Fibroblast of villous mesenchyme (primary cell): ENCODE measurements at regions not wholly inside any gene's neighbourhood (a gene's known extent, or its start where the extent isn't known, plus 50 kb on each side); places are given as distances from the start of the nearest gene placed in this dataset.

Source experiments
- DNase-seq: peaks from one replicate; pipeline ENCODE4 v3.0.0-alpha.2; 2010; ENCODE audit warnings: low read depth
- H3K4me3 ChIP-seq: 2 replicates; pipeline ENCODE4 v1.5.1; 2011; ENCODE audit warnings: low read depth, mild to moderate bottlenecking, low read length
- TF ChIP-seq, protein P1 (sequence below): IDR thresholded peaks from 2 replicates; pipeline ENCODE4 v1.5.1; 2012; ENCODE audit warnings: low read depth, mild to moderate bottlenecking, low read length; ENCODE audit not compliant: insufficient read depth

DNA sequence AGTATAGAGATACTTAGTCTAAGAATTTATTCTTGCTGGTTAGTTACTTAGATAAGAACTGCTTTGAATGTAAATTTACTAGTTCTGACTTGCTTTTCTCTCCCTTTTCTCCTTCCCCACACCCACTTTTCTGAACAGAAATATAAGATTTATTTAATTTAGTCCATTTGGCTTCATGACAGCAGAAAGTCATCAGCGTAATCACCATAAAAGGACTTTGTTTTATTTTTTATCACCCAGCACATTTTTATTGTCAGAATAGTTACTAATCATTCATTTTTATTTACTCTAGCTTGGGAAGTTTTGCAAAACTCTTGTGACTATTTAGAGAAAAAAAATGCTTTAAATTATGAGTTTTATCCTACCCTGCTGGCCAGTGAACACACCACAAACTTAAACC, 197.2 kb downstream of the CHRM3 start:
- no peak for DNase-seq
- TF ChIP-seq, protein P1, sequence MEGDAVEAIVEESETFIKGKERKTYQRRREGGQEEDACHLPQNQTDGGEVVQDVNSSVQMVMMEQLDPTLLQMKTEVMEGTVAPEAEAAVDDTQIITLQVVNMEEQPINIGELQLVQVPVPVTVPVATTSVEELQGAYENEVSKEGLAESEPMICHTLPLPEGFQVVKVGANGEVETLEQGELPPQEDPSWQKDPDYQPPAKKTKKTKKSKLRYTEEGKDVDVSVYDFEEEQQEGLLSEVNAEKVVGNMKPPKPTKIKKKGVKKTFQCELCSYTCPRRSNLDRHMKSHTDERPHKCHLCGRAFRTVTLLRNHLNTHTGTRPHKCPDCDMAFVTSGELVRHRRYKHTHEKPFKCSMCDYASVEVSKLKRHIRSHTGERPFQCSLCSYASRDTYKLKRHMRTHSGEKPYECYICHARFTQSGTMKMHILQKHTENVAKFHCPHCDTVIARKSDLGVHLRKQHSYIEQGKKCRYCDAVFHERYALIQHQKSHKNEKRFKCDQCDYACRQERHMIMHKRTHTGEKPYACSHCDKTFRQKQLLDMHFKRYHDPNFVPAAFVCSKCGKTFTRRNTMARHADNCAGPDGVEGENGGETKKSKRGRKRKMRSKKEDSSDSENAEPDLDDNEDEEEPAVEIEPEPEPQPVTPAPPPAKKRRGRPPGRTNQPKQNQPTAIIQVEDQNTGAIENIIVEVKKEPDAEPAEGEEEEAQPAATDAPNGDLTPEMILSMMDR = no peak
- H3K4me3 ChIP-seq = no peak overlapping the region

DNA sequence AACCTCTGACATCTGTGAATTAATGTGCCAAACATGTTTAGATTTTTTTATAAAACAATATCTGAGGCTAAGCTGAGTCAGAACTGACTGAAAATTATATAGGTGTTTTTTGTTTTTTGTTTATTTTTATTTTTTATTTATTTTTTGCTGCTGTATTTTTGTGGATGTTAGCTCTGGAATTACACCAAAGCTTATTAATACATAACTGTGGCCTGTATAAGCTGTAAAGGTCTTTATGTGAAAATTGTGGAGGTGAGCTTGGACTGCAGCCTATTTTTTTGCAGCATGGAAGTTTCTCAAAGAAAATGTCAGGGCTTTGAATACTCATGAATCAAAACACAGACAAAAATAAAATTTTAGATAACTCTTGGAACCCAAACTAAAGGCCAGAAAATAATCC, 199.8 kb downstream of the CHRM3 start:
- TF ChIP-seq, protein P1 = no peak
- H3K4me3 ChIP-seq = no peak overlapping the region
- DNase-seq = no peak

DNA sequence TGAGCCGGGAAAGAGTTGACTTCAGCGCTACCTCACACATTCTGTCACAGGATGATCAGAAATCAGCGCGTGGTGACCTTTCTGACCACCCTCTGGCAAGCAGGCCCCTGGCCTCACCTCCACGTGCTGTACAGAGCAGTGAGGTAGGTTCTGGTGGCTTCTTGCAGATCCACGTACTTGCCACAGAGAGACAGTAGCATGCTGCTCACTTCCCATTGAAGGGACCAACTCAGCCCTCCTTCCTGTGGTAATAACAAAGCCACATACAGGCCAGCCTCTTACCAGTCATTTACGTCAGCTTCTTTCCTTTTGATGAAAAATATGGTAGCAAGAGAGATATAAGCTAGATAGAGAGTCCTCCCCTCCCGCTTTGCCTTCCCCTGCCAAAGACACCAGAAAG, 200.7 kb downstream of the CHRM3 start:
- TF ChIP-seq, protein P1 = no peak
- H3K4me3 ChIP-seq = no peak overlapping the region
- DNase-seq = no peak

DNA sequence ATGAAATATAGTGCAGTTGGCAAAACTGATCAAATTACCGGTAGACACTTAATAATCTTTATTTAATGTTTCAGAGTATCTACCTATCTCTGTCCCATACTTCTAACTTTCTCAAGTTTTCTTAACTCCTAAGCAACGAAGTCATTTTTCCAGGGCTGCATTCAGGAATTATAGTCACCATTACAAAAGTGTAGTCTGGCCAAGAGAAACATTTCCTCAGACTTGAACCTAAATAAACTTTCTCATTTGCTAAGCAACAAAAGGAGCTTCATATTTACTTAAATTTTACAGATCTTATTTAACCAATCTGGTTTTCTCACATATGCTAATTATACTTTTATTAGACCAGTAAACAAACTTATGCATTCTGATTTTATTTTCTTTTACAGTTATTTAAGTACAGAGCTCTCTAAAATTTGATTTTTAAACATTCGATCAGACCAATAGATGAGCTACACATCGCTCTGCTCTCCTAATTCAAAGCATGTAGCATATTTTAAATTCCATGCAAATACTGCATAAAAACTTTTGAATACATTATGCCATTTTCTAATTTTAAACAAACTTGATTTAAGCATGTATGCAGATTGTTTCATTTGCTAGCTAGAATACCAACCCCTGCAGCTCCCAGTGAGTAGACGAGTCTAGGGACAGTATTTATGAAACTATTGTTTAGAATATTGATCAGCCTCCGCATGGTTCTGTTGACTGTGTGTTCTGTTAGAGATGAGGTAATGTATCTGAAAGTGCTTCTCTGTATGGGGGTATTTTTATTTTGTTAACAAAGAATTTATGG, 201.4 kb downstream of the CHRM3 start:
- TF ChIP-seq, protein P1 = no peak
- DNase-seq = no peak
- H3K4me3 ChIP-seq = no peak overlapping the region

DNA sequence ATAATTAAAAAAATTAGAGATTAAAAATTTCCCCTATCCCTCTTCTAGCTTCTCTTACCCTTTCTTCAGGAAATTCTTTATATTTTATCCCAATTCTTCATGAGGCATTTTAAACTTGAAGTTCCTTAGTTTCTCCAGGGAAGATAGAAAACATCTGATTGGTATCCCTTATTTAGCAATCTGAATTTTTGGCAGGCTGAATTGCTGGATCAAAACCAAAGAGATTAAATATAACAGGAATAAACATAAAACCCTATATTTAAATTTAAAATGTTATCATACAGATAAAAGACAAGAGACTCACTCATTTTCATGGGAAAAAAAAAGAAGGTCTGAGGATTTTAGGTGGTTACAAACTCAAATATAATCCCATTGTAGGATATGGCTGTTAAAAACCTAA, 204.2 kb downstream of the CHRM3 start:
- H3K4me3 ChIP-seq = no peak overlapping the region
- TF ChIP-seq, protein P1 = no peak
- DNase-seq = no peak

DNA sequence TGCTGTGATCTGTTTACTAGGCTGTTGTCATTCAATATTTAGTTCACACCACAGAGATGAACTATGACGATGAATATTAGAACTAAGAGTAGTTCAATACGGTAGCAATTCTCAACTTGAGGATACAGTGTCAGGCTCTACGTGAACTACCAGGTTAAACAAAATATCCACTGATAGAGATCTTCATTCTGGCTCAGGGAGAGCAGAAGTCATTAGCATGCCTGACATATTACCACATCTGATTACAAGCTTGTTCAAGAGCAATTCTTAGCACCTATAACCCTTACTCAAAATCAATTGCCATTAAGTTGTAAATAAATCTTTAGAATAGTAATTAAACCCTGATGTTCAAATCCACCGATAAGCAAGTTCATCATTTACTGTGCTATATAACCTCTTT, 207.2 kb downstream of the CHRM3 start:
- TF ChIP-seq, protein P1 = no peak
- no peak overlapping the region for H3K4me3 ChIP-seq
- DNase-seq = no peak

DNA sequence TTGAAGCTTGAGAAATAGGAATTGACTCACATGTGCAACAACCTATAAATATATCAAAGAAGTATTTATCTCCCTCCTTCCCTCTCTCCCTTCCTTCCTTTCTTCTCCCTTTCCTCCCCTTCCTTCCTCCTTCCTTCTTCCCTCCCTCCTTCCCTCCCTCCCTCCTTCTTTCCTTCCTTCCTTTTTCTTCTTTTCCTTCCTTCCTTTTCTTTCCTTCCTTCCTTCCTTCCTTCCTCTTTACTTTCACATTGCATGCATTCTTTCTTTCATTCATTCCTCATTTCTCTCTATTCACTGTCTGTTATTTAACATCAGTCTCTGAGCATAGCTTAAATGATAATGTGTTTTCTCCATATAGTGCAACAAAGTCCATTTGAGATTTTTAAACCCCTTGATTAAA, 214.2 kb downstream of the CHRM3 start:
- no peak overlapping the region for H3K4me3 ChIP-seq
- DNase-seq = no peak
- TF ChIP-seq, protein P1 = no peak
